ENCODE measurements at regions not wholly inside any gene's neighbourhood (a gene's known extent, or its start where the extent isn't known, plus 50 kb on each side); places are given as distances from the start of the nearest gene placed in this dataset.
A peak's percentile ranks its signal among the peaks of the same experiment; 100 is the strongest.

DNA sequence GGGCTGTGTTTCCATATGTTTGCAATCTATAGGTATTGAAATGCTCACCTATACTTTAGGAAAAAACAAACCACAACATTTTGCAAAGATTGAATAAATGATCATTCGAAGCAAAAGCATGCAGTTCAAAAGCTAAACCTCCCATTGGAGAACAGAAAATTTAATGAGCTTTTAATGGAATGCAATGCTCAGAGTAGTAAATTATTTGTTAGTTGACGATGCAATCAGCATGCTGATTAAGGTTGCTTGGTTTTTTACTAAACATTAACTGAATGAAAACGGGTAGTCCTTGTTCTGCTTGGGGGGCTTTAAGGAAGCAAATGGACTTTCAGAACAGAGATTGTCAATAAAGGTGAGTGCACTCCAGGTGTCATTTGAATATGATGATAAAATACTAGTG lies 123.3 kb upstream of the TMEM161B start:
- H3K27me3 Mint-ChIP-seq (ENCODE audit: insufficient read depth, low read depth, poor library complexity) = peaks cover 13% of the 10 kb centered on the region
- Histone ChIP-seq H3K4me2 (no peak overlapping the region), H2AFZ (no peak overlapping the region), H3F3A (replicated peaks; ENCODE audit: low read depth) (0 out of 2 replicates have a peak, but pooled peaks cover 3% of the 10 kb centered on the region), H3K9me2 (ENCODE audit: insufficient read depth) (0 out of 2 replicates have a peak, but pooled peaks cover 3% of the 10 kb centered on the region), H3K4me3 (no peak overlapping the region), H3K27me3 (ENCODE audit: insufficient read depth) (peaks cover 7% of the 10 kb centered on the region; the same call in 1 of the 2 replicates), H3K4me1 (ENCODE audit: insufficient read depth) (peaks cover 88% of the 10 kb centered on the region), H3K36me3 (ENCODE audit: insufficient read depth) (no peaks in the 10 kb centered on the region), H3K27ac (ENCODE audit: low read depth) (peak overlapping the region; percentile 27; the same call in 1 of the 2 replicates), H4K20me1 (replicated peaks; ENCODE audit: insufficient read depth) (no peaks in the 10 kb centered on the region), H3K79me2 (replicated peaks; ENCODE audit: insufficient read depth) (no peaks in the 10 kb centered on the region)
- DNase-seq (ENCODE audit: low spot score) (no peak), ATAC-seq (no peak)
- peak overlapping the region; percentile 72; the same call in 1 of the 2 replicates for H3K27ac Mint-ChIP-seq
- TF ChIP-seq, protein P1, sequence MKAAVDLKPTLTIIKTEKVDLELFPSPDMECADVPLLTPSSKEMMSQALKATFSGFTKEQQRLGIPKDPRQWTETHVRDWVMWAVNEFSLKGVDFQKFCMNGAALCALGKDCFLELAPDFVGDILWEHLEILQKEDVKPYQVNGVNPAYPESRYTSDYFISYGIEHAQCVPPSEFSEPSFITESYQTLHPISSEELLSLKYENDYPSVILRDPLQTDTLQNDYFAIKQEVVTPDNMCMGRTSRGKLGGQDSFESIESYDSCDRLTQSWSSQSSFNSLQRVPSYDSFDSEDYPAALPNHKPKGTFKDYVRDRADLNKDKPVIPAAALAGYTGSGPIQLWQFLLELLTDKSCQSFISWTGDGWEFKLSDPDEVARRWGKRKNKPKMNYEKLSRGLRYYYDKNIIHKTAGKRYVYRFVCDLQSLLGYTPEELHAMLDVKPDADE (IDR thresholded peaks at IDR 0.05) = no peak
- TF ChIP-seq NANOG (IDR thresholded peaks at IDR 0.05; ENCODE audit: borderline replicate concordance) = no peak
- TF ChIP-seq EZH2phosphoT487 (IDR thresholded peaks at IDR 0.05; ENCODE audit: unreplicated experiment) = no peak
- no peak for TF ChIP-seq EZH2 (IDR thresholded peaks at IDR 0.05; ENCODE audit: low read depth, unreplicated experiment)
- TF ChIP-seq STAT1 (IDR thresholded peaks at IDR 0.05; ENCODE audit: unreplicated experiment) = no peak
- TF ChIP-seq, protein P2, sequence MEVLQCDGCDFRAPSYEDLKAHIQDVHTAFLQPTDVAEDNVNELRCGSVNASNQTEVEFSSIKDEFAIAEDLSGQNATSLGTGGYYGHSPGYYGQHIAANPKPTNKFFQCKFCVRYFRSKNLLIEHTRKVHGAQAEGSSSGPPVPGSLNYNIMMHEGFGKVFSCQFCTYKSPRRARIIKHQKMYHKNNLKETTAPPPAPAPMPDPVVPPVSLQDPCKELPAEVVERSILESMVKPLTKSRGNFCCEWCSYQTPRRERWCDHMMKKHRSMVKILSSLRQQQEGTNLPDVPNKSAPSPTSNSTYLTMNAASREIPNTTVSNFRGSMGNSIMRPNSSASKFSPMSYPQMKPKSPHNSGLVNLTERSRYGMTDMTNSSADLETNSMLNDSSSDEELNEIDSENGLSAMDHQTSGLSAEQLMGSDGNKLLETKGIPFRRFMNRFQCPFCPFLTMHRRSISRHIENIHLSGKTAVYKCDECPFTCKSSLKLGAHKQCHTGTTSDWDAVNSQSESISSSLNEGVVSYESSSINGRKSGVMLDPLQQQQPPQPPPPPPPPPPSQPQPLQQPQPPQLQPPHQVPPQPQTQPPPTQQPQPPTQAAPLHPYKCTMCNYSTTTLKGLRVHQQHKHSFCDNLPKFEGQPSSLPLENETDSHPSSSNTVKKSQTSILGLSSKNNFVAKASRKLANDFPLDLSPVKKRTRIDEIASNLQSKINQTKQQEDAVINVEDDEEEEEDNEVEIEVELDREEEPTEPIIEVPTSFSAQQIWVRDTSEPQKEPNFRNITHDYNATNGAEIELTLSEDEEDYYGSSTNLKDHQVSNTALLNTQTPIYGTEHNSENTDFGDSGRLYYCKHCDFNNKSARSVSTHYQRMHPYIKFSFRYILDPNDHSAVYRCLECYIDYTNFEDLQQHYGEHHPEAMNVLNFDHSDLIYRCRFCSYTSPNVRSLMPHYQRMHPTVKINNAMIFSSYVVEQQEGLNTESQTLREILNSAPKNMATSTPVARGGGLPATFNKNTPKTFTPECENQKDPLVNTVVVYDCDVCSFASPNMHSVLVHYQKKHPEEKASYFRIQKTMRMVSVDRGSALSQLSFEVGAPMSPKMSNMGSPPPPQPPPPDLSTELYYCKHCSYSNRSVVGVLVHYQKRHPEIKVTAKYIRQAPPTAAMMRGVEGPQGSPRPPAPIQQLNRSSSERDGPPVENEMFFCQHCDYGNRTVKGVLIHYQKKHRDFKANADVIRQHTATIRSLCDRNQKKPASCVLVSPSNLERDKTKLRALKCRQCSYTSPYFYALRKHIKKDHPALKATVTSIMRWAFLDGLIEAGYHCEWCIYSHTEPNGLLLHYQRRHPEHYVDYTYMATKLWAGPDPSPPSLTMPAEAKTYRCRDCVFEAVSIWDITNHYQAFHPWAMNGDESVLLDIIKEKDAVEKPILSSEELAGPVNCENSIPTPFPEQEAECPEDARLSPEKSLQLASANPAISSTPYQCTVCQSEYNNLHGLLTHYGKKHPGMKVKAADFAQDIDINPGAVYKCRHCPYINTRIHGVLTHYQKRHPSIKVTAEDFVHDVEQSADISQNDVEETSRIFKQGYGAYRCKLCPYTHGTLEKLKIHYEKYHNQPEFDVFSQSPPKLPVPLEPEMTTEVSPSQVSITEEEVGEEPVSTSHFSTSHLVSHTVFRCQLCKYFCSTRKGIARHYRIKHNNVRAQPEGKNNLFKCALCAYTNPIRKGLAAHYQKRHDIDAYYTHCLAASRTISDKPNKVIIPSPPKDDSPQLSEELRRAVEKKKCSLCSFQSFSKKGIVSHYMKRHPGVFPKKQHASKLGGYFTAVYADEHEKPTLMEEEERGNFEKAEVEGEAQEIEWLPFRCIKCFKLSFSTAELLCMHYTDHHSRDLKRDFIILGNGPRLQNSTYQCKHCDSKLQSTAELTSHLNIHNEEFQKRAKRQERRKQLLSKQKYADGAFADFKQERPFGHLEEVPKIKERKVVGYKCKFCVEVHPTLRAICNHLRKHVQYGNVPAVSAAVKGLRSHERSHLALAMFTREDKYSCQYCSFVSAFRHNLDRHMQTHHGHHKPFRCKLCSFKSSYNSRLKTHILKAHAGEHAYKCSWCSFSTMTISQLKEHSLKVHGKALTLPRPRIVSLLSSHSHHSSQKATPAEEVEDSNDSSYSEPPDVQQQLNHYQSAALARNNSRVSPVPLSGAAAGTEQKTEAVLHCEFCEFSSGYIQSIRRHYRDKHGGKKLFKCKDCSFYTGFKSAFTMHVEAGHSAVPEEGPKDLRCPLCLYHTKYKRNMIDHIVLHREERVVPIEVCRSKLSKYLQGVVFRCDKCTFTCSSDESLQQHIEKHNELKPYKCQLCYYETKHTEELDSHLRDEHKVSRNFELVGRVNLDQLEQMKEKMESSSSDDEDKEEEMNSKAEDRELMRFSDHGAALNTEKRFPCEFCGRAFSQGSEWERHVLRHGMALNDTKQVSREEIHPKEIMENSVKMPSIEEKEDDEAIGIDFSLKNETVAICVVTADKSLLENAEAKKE (CRISPR knock-in tag; IDR thresholded peaks at IDR 0.05) = no peak
- TF ChIP-seq, protein P3, sequence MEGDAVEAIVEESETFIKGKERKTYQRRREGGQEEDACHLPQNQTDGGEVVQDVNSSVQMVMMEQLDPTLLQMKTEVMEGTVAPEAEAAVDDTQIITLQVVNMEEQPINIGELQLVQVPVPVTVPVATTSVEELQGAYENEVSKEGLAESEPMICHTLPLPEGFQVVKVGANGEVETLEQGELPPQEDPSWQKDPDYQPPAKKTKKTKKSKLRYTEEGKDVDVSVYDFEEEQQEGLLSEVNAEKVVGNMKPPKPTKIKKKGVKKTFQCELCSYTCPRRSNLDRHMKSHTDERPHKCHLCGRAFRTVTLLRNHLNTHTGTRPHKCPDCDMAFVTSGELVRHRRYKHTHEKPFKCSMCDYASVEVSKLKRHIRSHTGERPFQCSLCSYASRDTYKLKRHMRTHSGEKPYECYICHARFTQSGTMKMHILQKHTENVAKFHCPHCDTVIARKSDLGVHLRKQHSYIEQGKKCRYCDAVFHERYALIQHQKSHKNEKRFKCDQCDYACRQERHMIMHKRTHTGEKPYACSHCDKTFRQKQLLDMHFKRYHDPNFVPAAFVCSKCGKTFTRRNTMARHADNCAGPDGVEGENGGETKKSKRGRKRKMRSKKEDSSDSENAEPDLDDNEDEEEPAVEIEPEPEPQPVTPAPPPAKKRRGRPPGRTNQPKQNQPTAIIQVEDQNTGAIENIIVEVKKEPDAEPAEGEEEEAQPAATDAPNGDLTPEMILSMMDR (conservative IDR thresholded peaks at IDR 0.05; ENCODE audit: low read depth in 2 of 2) = no peak
- no peak for TF ChIP-seq ZNF114 (CRISPR knock-in tag; IDR thresholded peaks at IDR 0.05)
- TF ChIP-seq ZNF331 (CRISPR knock-in tag; IDR thresholded peaks at IDR 0.05; ENCODE audit: low read depth) = no peak
- TF ChIP-seq CREB1 (CRISPR knock-in tag; IDR thresholded peaks at IDR 0.05; ENCODE audit: low read depth) = no peak
- TF ChIP-seq, protein P4, sequence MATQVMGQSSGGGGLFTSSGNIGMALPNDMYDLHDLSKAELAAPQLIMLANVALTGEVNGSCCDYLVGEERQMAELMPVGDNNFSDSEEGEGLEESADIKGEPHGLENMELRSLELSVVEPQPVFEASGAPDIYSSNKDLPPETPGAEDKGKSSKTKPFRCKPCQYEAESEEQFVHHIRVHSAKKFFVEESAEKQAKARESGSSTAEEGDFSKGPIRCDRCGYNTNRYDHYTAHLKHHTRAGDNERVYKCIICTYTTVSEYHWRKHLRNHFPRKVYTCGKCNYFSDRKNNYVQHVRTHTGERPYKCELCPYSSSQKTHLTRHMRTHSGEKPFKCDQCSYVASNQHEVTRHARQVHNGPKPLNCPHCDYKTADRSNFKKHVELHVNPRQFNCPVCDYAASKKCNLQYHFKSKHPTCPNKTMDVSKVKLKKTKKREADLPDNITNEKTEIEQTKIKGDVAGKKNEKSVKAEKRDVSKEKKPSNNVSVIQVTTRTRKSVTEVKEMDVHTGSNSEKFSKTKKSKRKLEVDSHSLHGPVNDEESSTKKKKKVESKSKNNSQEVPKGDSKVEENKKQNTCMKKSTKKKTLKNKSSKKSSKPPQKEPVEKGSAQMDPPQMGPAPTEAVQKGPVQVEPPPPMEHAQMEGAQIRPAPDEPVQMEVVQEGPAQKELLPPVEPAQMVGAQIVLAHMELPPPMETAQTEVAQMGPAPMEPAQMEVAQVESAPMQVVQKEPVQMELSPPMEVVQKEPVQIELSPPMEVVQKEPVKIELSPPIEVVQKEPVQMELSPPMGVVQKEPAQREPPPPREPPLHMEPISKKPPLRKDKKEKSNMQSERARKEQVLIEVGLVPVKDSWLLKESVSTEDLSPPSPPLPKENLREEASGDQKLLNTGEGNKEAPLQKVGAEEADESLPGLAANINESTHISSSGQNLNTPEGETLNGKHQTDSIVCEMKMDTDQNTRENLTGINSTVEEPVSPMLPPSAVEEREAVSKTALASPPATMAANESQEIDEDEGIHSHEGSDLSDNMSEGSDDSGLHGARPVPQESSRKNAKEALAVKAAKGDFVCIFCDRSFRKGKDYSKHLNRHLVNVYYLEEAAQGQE (IDR thresholded peaks at IDR 0.05; ENCODE audit: unreplicated experiment) = no peak
- TF ChIP-seq JUNB (IDR thresholded peaks at IDR 0.05; ENCODE audit: unreplicated experiment) = no peak
- H3K9me3 Mint-ChIP-seq = no peaks in the 10 kb centered on the region
- H3K4me3 Mint-ChIP-seq = no peak overlapping the region
- H3K4me1 Mint-ChIP-seq = peaks cover 82% of the 10 kb centered on the region
- no peaks in the 10 kb centered on the region for H3K36me3 Mint-ChIP-seq (ENCODE audit: low read depth)

Measured in GM23338 (cell line).